Thyroid gland (tissue), 4 donors: ENCODE measurements at regions not wholly inside any gene's neighbourhood (a gene's known extent, or its start where the extent isn't known, plus 50 kb on each side); places are given as distances from the start of the nearest gene placed in this dataset.
"Not testable (repeated sequence)": the region's sequence is repeated elsewhere in the genome, so short reads cannot be mapped to it uniquely, and the experiment has no call there.

Experiments used
- DNase-seq, 2 donors: peaks; one replicate each; pipeline ENCODE4 v3.0.0-alpha.2; 2019
- H3K27ac ChIP-seq, 3 donors: fragments of 200-600 bp; sonication (generic); 1 replicate in 2 of 3; 2 replicates in 1 of 3; pipeline ENCODE4 v1.5.1; 2016 to 2019; ENCODE audit warnings: mild to moderate bottlenecking in 1 of 3, moderate library complexity in 1 of 3
- H3K27me3 ChIP-seq: fragments of 200-600 bp; sonication (generic); one replicate; pipeline ENCODE4 v1.5.1; 2019
- H3K36me3 ChIP-seq, 2 donors: fragments of 200-600 bp; sonication (generic); one replicate each; pipeline ENCODE4 v1.5.1; 2016 to 2019
- H3K4me1 ChIP-seq, 2 donors: fragments of 200-600 bp; sonication (generic); one replicate each; pipeline ENCODE4 v1.5.1; 2017 to 2019
- H3K4me3 ChIP-seq, 3 donors: fragments of 200-600 bp; sonication (generic); replicated peaks in 1 of 3; 1 replicate in 2 of 3; 2 replicates in 1 of 3; pipeline ENCODE4 v1.5.1; 2016; ENCODE audit warnings: mild to moderate bottlenecking in 1 of 3
- H3K9me3 ChIP-seq: fragments of 200-600 bp; sonication (generic); one replicate; pipeline ENCODE4 v1.5.1; 2017
- POLR2A ChIP-seq, 2 donors: fragments of 450-650 bp; IDR thresholded peaks; one replicate each; pipeline ENCODE4 v1.6.1; 2017; ENCODE audit warnings: antibody characterized with exemption in 2 of 2, mild to moderate bottlenecking in 2 of 2, moderate library complexity in 1 of 2
- WGBS, 2 donors: methylation state at CpG; one replicate each; pipeline ENCODE4 v1.1.5; 2017; 5-methylcytosine and 5-hydroxymethylcytosine counted together
- intact Hi-C: fragments of 100-400 bp; cut with DNase I; formaldehyde crosslinking; loops from one replicate; pipeline ENCODE4 v1.15.1; 2023
- TF ChIP-seq, protein P1 (sequence below), 6 experiments: fragments of 200-600 bp in 3 of 6; fragments of 450-650 bp in 3 of 6; sonication (generic) in 3 of 6; IDR thresholded peaks; one replicate each; pipeline ENCODE4 v1.5.1; 2016 to 2019; ENCODE audit warnings: antibody characterized with exemption in 6 of 6, mild to moderate bottlenecking in 2 of 6, inconsistent platforms in 1 of 6, moderate library complexity in 1 of 6

DNA sequence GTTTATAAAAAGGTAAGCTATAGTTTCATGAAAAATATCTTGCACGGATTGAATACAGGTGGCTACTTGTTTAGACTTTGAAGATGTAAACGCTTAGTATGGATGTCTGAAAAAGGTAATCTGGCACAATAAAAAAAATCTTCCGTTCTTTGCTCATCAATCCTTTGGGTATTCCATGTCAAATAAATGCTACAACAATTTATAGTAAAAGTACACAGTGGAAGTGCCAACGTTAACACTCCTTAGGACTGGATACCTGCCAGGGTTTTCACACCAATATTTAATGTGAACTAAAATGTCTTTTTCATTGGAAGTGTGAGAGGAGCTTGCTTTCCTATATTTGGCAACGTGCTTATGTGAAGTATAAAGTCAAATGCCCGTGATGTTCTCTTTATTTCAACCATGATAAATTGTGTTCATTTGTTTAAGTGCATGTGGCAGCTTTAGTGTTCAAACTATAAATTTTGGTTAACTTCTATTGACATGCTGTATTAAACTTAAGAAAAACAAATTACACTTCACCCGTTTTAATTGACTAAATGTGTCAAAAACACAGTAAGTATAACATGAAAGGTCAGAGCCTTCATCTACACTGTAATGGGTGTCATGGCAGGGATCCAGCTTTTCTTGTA lies 121.7 kb upstream of the HAND2 start:
- intact Hi-C loops: no loop called here
- Histone ChIP-seq H3K4me1 (no peaks in the 10 kb centered on the region), H3K27me3 (no peaks in the 10 kb centered on the region), H3K27ac (no peak overlapping the region), H3K36me3 (no peaks in the 10 kb centered on the region), H3K9me3 (no peaks in the 10 kb centered on the region), H3K4me3 (no peak overlapping the region)
- no peak for DNase-seq
- TF ChIP-seq POLR2A (IDR thresholded peaks at IDR 0.05): no peak
- TF ChIP-seq, protein P1, sequence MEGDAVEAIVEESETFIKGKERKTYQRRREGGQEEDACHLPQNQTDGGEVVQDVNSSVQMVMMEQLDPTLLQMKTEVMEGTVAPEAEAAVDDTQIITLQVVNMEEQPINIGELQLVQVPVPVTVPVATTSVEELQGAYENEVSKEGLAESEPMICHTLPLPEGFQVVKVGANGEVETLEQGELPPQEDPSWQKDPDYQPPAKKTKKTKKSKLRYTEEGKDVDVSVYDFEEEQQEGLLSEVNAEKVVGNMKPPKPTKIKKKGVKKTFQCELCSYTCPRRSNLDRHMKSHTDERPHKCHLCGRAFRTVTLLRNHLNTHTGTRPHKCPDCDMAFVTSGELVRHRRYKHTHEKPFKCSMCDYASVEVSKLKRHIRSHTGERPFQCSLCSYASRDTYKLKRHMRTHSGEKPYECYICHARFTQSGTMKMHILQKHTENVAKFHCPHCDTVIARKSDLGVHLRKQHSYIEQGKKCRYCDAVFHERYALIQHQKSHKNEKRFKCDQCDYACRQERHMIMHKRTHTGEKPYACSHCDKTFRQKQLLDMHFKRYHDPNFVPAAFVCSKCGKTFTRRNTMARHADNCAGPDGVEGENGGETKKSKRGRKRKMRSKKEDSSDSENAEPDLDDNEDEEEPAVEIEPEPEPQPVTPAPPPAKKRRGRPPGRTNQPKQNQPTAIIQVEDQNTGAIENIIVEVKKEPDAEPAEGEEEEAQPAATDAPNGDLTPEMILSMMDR (IDR thresholded peaks at IDR 0.05): no peak
- 67 to 76% methylated on average over 7 of the region's 7 CpGs for WGBS, 2 donors

DNA sequence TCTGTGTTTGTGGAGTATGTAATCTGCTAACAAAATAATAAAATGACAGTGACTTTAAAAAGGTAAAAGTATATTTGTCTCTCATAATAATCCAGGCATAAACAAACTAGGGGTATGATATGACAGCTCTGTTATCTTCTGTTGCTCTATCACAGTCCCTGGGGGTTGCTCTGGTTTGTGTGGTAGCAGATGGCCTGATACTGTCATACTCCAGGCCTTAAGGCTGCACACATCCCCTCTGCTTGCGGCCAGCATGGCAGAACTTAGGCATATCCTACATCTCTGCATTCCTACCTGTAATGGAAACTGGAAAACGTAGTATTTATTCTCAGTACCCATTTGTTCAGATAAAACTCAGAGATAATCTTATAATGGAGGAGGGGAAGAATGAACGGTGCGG lies 117.9 kb upstream of the HAND2 start:
- intact Hi-C loops: no loop called here
- TF ChIP-seq, protein P1 (IDR thresholded peaks at IDR 0.05): no peak
- TF ChIP-seq POLR2A (IDR thresholded peaks at IDR 0.05): no peak
- 82 to 84% methylated on average over 4 of the region's 4 CpGs for WGBS, 2 donors
- H3K27me3 ChIP-seq: no peaks in the 10 kb centered on the region
- H3K27ac ChIP-seq: no peak overlapping the region
- no peaks in the 10 kb centered on the region for H3K4me1 ChIP-seq
- no peak for DNase-seq
- no peaks in the 10 kb centered on the region for H3K36me3 ChIP-seq
- H3K4me3 ChIP-seq: no peak overlapping the region
- no peaks in the 10 kb centered on the region for H3K9me3 ChIP-seq

DNA sequence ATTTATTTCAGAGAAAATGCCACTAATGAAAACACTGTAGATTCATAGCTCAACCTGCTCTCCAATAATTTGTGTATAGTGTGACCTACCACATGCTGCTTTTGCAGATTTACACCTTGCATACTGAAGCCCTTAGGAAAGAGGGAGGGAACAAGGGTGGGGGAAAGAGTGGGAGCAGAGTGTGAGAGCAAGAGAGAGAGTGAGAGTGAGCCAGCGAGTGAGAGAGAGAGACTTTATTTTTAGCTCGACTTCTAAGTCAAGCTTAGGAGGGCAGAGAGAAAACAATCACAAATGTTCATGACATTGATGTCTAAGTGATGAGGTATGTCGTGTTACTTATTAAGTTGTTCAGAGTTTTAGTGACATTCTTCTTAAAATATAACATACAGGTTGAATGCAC lies 112.5 kb upstream of the HAND2 start:
- WGBS, 2 donors: 24 to 39% methylated on average over 3 of the region's 3 CpGs
- Histone ChIP-seq H3K27ac (no peak overlapping the region), H3K9me3 (no peaks in the 10 kb centered on the region), H3K4me3 (no peak overlapping the region), H3K36me3 (no peaks in the 10 kb centered on the region), H3K4me1 (no peaks in the 10 kb centered on the region), H3K27me3 (no peaks in the 10 kb centered on the region)
- no peak for TF ChIP-seq POLR2A (IDR thresholded peaks at IDR 0.05)
- TF ChIP-seq, protein P1 (IDR thresholded peaks at IDR 0.05): no peak
- intact Hi-C loops: no loop called here
- no peak for DNase-seq

DNA sequence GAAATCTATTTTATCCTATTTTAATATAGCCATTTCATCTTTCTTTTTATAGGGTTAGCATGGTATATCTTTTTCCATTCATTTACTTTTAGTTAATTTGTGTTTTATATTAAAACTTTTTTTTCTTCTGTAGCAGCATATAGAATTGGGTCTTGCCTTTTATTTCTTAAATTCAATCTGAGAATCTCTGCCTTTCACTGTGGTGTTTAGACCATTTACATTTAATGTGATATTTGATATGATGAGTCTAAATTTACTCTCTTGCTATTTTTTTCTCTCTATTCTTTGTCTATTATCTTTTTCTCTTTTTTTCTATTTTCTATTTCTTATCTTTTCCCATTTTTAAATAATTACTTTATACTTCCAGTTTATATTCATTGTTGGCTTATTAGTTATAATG lies 105.4 kb upstream of the HAND2 start:
- DNase-seq: no peak
- H3K36me3 ChIP-seq: no peaks in the 10 kb centered on the region
- intact Hi-C loops: no loop called here
- H3K9me3 ChIP-seq: no peaks in the 10 kb centered on the region
- no peak for TF ChIP-seq POLR2A (IDR thresholded peaks at IDR 0.05)
- TF ChIP-seq, protein P1 (IDR thresholded peaks at IDR 0.05): no peak
- no peak overlapping the region for H3K27ac ChIP-seq
- no peaks in the 10 kb centered on the region for H3K4me1 ChIP-seq
- no peak overlapping the region for H3K4me3 ChIP-seq
- no peaks in the 10 kb centered on the region for H3K27me3 ChIP-seq

DNA sequence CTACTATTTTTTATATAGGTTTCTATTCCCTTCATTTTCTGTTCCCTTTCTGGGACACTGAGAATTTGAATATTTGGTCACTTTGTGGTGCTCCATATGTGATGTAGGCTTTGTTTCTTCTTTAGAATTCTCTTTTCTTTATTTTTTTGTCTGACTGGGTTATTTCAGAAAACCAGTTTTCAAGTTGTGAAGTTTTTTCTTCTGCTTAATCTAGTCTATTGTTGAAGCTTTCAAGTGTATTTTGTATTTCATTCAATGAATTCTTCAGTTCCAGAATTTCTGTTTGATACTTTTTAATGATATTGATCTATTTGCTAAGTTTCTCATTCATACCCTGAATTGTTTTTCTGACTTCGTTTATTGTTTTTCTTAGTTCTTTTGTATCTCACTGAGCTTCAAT lies 96.2 kb upstream of the HAND2 start:
- Histone ChIP-seq H3K27ac (no peak overlapping the region), H3K36me3 (no peaks in the 10 kb centered on the region), H3K4me3 (no peak overlapping the region), H3K9me3 (no peaks in the 10 kb centered on the region), H3K27me3 (no peaks in the 10 kb centered on the region), H3K4me1 (no peaks in the 10 kb centered on the region)
- WGBS, 2 donors: 77 to 82% methylated on average over 1 of the region's 1 CpG
- intact Hi-C loops: no loop called here
- TF ChIP-seq POLR2A (IDR thresholded peaks at IDR 0.05): no peak
- TF ChIP-seq, protein P1 (IDR thresholded peaks at IDR 0.05): no peak
- DNase-seq: no peak

DNA sequence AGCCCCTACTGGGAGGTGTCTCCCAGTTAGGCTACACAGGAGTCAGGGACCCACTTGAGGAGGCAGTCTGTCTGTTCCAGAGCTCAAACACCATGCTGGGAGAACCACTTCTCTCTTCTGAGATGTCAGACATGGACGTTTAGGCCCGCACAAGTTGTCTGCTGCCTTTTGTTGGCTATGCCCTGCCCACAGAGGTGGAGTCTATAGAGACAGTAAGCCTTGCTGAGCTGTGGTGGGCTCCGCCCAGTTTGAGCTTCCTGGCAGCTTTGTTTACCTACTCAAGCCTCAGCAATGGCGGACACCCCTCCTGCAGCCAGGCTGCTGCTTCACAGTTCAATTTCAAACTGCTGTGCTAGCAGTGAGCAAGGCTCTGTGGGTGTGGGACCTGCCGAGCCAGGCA lies 88.6 kb upstream of the HAND2 start:
- H3K4me3 ChIP-seq, H3K4me1 ChIP-seq, intact Hi-C loops, DNase-seq, H3K9me3 ChIP-seq, H3K27ac ChIP-seq, H3K27me3 ChIP-seq, H3K36me3 ChIP-seq: not testable (repeated sequence)
- 74 to 82% methylated on average over 4 of the region's 5 CpGs for WGBS, 2 donors
